ENCODE measurements at regions not wholly inside any gene's neighbourhood (a gene's known extent, or its start where the extent isn't known, plus 50 kb on each side); places are given as distances from the start of the nearest gene placed in this dataset.

GRCh38 chr5:121795511-121795910 is 56.2 kb upstream of the FTMT start:
- no peaks in the 10 kb centered on the region for H3K27me3 ChIP-seq
- DNase-seq: no peak

DNA sequence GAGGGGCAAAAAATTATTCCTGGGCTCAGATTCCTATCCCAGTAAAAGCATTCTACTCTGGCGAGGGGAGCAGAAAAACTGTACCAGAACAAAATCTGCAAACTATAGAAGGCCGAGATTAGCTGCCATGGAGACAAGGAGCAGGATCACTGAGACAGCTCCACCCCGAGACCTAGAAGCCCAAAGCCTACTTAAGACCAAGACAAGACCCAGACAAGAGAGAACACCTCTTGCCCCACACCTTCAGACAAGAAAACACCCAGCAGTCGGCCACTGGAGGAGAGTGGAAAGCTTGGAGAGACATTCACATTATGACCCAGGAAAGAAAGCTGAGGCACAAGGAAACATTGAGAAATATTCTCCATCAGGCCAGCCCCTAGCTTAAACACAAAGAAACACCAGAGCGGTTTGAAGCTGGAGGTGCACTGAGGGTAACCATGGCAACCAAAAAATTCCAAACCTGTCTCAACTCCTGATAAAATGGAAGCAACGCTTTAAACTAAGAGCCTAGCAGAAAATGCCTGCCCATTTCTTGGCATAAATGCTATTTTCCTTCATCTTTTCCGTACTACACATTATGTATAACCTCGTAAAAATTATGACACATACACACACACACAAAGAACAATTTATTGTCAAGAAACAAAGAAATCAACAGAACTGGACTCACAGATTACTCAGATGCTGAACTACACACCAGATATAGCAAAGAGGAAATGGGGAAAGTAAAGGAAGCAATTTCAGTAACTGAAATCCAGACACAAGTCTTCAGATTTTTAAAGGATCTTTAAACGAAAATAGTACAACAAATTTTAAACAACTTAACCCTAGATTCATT is 53.8 kb upstream of the FTMT start:
- no peak overlapping the region for H3K4me3 ChIP-seq (ENCODE audit: low read depth, low read length)
- no peak for DNase-seq
- TF ChIP-seq, protein P1, sequence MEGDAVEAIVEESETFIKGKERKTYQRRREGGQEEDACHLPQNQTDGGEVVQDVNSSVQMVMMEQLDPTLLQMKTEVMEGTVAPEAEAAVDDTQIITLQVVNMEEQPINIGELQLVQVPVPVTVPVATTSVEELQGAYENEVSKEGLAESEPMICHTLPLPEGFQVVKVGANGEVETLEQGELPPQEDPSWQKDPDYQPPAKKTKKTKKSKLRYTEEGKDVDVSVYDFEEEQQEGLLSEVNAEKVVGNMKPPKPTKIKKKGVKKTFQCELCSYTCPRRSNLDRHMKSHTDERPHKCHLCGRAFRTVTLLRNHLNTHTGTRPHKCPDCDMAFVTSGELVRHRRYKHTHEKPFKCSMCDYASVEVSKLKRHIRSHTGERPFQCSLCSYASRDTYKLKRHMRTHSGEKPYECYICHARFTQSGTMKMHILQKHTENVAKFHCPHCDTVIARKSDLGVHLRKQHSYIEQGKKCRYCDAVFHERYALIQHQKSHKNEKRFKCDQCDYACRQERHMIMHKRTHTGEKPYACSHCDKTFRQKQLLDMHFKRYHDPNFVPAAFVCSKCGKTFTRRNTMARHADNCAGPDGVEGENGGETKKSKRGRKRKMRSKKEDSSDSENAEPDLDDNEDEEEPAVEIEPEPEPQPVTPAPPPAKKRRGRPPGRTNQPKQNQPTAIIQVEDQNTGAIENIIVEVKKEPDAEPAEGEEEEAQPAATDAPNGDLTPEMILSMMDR (IDR thresholded peaks at IDR 0.05; ENCODE audit: low read depth, low read length): no peak
- no peaks in the 10 kb centered on the region for H3K36me3 ChIP-seq
- H3K4me1 ChIP-seq: no peaks in the 10 kb centered on the region
- H3K9me3 ChIP-seq: no peaks in the 10 kb centered on the region
- H3K27me3 ChIP-seq: no peaks in the 10 kb centered on the region

More at GRCh38 chr5:121795511-121795910, 56.2 kb upstream of the FTMT start:
- no peaks in the 10 kb centered on the region for H3K4me1 ChIP-seq
- H3K36me3 ChIP-seq: no peaks in the 10 kb centered on the region
- H3K9me3 ChIP-seq: no peaks in the 10 kb centered on the region
- TF ChIP-seq, protein P1 (IDR thresholded peaks at IDR 0.05; ENCODE audit: low read depth, low read length): no peak
- H3K4me3 ChIP-seq (ENCODE audit: low read depth, low read length): no peak overlapping the region
